ENCODE measurements at regions not wholly inside any gene's neighbourhood (a gene's known extent, or its start where the extent isn't known, plus 50 kb on each side); places are given as distances from the start of the nearest gene placed in this dataset.
"Not testable (repeated sequence)": the region's sequence is repeated elsewhere in the genome, so short reads cannot be mapped to it uniquely, and the experiment has no call there.

DNA sequence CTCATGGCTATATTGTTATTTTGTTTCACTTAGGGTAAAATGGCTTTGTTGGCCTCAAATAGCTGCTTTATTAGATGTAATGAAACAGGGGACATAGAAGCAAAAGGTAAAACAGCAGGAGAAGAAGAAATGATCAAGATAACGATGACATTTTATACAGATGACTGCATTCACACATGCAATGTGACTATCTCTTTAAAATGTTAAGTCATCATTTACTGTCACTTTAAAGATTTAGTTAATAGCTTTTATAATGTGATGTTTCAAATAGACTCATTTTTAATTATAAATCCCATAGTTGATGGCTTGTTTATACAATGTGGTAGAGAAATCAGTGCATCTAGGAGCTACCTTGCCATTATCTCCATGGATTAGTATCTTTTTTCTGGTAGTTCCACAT lies 2160.8 kb upstream of the DEFB115 start:
- TF ChIP-seq SIN3A (IDR thresholded peaks at IDR 0.05; ENCODE audit: low read depth); EZH2 (IDR thresholded peaks at IDR 0.05); CTCF (IDR thresholded peaks at IDR 0.05 in 2 of 3, conservative IDR thresholded peaks at IDR 0.05 in 1 of 3; ENCODE audit: borderline replicate concordance in 1 of 3, insufficient read depth in 1 of 3, low read depth in 2 of 3, low read length in 2 of 3); ZFX (IDR thresholded peaks at IDR 0.05): not testable (repeated sequence)

Measured in HCT116 (cell line).